K562 (cell line): ENCODE measurements at regions not wholly inside any gene's neighbourhood (a gene's known extent, or its start where the extent isn't known, plus 50 kb on each side); places are given as distances from the start of the nearest gene placed in this dataset.

Experiments used
- ATAC-seq: fragments of 200-7000 bp; cut with Tn5 transposase; 3 replicates; pipeline ENCODE4 v1.9.1; 2020; ENCODE audit warnings: moderate library complexity
- BruUV-seq: library from RNA; stranded (reverse); fragments of 400-500 nt; replicated peaks from 2 replicates; lab custom pipeline; 2021; lab: Mats Ljungman, UMichigan
- CTCF ChIA-PET: fragments of 300-600 bp; formaldehyde crosslinking; extraction: SDS; loops from one replicate; lab custom pipeline; 2021; ENCODE audit warnings: low intra/inter-chr PET ratio; lab: Yijun Ruan, JAX
- POLR2A ChIA-PET: fragments of 300-600, 350-650 bp; sonication (Branson Sonifier 250); formaldehyde crosslinking; extraction: SDS; loops from one replicate; lab custom pipeline; 2021; ENCODE audit warnings: antibody characterized with exemption, inconsistent platforms; lab: Yijun Ruan, JAX
- DNase-seq, 4 experiments: peaks; one replicate each; pipeline versions ENCODE4 v3.0.0 to v3.0.0-alpha.2; 2011 to 2018; ENCODE audit warnings: low spot score in 3 of 4, mixed read lengths in 3 of 4; ENCODE audit errors: extremely low read depth in 1 of 4
- FAIRE-seq: peaks from 2 replicates; lab custom pipeline; 2011; peaks lifted over from hg19 to GRCh38; lab: Jason Lieb, UNC
- H2AFZ ChIP-seq: 2 replicates; pipeline ENCODE4 v1.6.0; 2011; ENCODE audit warnings: low read depth, low read length, control low read depth, inconsistent platforms
- H3K27ac ChIP-seq: fragments of 200-600 bp; 3 replicates; pipeline ENCODE4 v1.8.0; 2011; ENCODE audit warnings: low read depth, mild to moderate bottlenecking, control low read depth, inconsistent platforms, low read length, moderate library complexity, mixed read lengths; ENCODE audit errors: extremely low read depth
- H3K27me3 ChIP-seq, 2 experiments: fragments of 300-600 bp in 1 of 2; 2 replicates in 1 of 2; 3 replicates in 1 of 2; pipeline versions ENCODE4 v1.6.0 to v1.8.0; 2011; ENCODE audit warnings: inconsistent platforms in 2 of 2, low read length in 2 of 2, mild to moderate bottlenecking in 1 of 2, mixed read lengths in 1 of 2, moderate library complexity in 1 of 2; ENCODE audit not compliant: control insufficient read depth in 2 of 2, insufficient read depth in 2 of 2
- H3K36me3 ChIP-seq: fragments of 300-600 bp; 3 replicates; pipeline ENCODE4 v1.8.0; 2011; ENCODE audit warnings: mild to moderate bottlenecking, low read length, inconsistent platforms; ENCODE audit not compliant: control insufficient read depth, insufficient read depth
- H3K4me1 ChIP-seq, 2 experiments: fragments of 200-600 bp in 1 of 2; replicated peaks in 1 of 2; 2 replicates in 1 of 2; 3 replicates in 1 of 2; pipeline versions ENCODE4 v1.5.1 to v1.8.0; 2011; ENCODE audit warnings: inconsistent platforms in 2 of 2, low read length in 2 of 2, mild to moderate bottlenecking in 1 of 2, mixed read lengths in 1 of 2, moderate library complexity in 1 of 2; ENCODE audit not compliant: control insufficient read depth in 2 of 2, insufficient read depth in 2 of 2
- H3K4me2 ChIP-seq: 2 replicates; pipeline ENCODE4 v1.6.1; 2011; ENCODE audit warnings: low read length, control low read depth, inconsistent platforms, mixed read lengths; ENCODE audit not compliant: insufficient read depth
- H3K4me3 ChIP-seq: fragments of 200-600 bp; sonication (generic), shearing (Covaris generic); 2 replicates; pipeline ENCODE4 v1.5.1; 2016; ENCODE audit warnings: control low read depth, inconsistent platforms
- H3K79me2 ChIP-seq: fragments of 200-600 bp; 3 replicates; pipeline ENCODE4 v1.8.0; 2011; ENCODE audit warnings: low read length, inconsistent platforms; ENCODE audit not compliant: control insufficient read depth, insufficient read depth
- H3K9ac ChIP-seq, 2 experiments: 2 replicates each; pipeline versions ENCODE4 v1.6.0 to v1.6.1; 2011; ENCODE audit warnings: low read depth in 2 of 2, low read length in 2 of 2, control low read depth in 1 of 2, inconsistent platforms in 1 of 2, mild to moderate bottlenecking in 1 of 2, mixed read lengths in 1 of 2; ENCODE audit not compliant: insufficient read depth in 1 of 2
- H3K9me1 ChIP-seq: one replicate; pipeline ENCODE4 v1.6.0; 2011; ENCODE audit warnings: inconsistent platforms, mild to moderate bottlenecking, low read length, moderate library complexity; ENCODE audit not compliant: control insufficient read depth, insufficient read depth
- H3K9me3 ChIP-seq: replicated peaks from 2 replicates; pipeline ENCODE4 v1.5.1; 2011; ENCODE audit warnings: low read depth, low read length, inconsistent platforms; ENCODE audit not compliant: control insufficient read depth, insufficient read depth
- H4K20me1 ChIP-seq: replicated peaks from 2 replicates; pipeline ENCODE4 v1.6.1; 2011; ENCODE audit warnings: low read length, inconsistent platforms, mixed read lengths; ENCODE audit not compliant: control insufficient read depth, insufficient read depth
- CC2D1A ChIP-seq: fragments of 450-650 bp; IDR thresholded peaks from 2 replicates; pipeline ENCODE4 v1.6.1; 2017; ENCODE audit warnings: mild to moderate bottlenecking
- CSDE1 ChIP-seq, 2 experiments: fragments of 450-650 bp; IDR thresholded peaks; 2 replicates each; pipeline ENCODE4 v1.6.1; 2016; ENCODE audit warnings: mild to moderate bottlenecking in 1 of 2
- DPF2 ChIP-seq: fragments of 450-650 bp; IDR thresholded peaks from 2 replicates; pipeline ENCODE4 v1.6.1; 2016
- EWSR1 ChIP-seq: fragments of 450-650 bp; IDR thresholded peaks from 2 replicates; pipeline ENCODE4 v1.6.1; 2018; ENCODE audit warnings: borderline replicate concordance, mild to moderate bottlenecking, low read depth, moderate library complexity; ENCODE audit not compliant: partially characterized antibody
- HDAC1 ChIP-seq, 2 experiments: fragments of 450-650 bp; IDR thresholded peaks; 2 replicates each; pipeline ENCODE4 v1.6.1; 2016 to 2017; ENCODE audit warnings: inconsistent platforms in 1 of 2, mild to moderate bottlenecking in 1 of 2, moderate library complexity in 1 of 2
- MYNN ChIP-seq, 2 experiments: sonication (generic); formaldehyde crosslinking in 1 of 2; IDR thresholded peaks; 2 replicates each; pipeline versions ENCODE4 v1.5.0 to v1.6.1; 2016 to 2020; ENCODE audit warnings: antibody characterized with exemption in 1 of 2, missing genetic modification reagents in 1 of 2
- NCOA2 ChIP-seq, 2 experiments: fragments of 450-650 bp; IDR thresholded peaks; 2 replicates each; pipeline ENCODE4 v1.6.1; 2018; ENCODE audit warnings: mild to moderate bottlenecking in 2 of 2, moderate library complexity in 1 of 2; ENCODE audit not compliant: partially characterized antibody in 2 of 2
- RBM34 ChIP-seq: fragments of 200-400 bp; formaldehyde crosslinking; IDR thresholded peaks from 2 replicates; pipeline ENCODE4 v1.6.1; 2018; ENCODE audit warnings: low read length, borderline replicate concordance; ENCODE audit not compliant: insufficient read depth
- XRCC3 ChIP-seq: fragments of 450-650 bp; IDR thresholded peaks from 2 replicates; pipeline ENCODE4 v1.6.1; 2017; ENCODE audit warnings: mild to moderate bottlenecking, moderate library complexity
- ZNF57 ChIP-seq: fragments of 450-650 bp; formaldehyde crosslinking; IDR thresholded peaks from 2 replicates; pipeline ENCODE4 v1.4.0; 2020; ENCODE audit warnings: mild to moderate bottlenecking, moderate library complexity
- WGBS: fragments of 100-300 bp; shearing (Covaris generic); methylation state at CpG from one replicate; pipeline ENCODE4 v1.1.6; 2016; ENCODE audit warnings: low coverage, mixed read lengths; ENCODE audit not compliant: insufficient coverage; ENCODE audit errors: missing lambda C conversion rate; 5-methylcytosine and 5-hydroxymethylcytosine counted together
- in situ Hi-C: fragments of 300-500 bp; cut with MboI; formaldehyde crosslinking; loops from 4 replicates; pipeline ENCODE4 v1.15.0; 2018; ENCODE audit warnings: inconsistent platforms, mixed read lengths
- intact Hi-C: fragments of 100-400 bp; cut with micrococcal nuclease; formaldehyde crosslinking; loops from 2 replicates; pipeline ENCODE4 v1.14.2; 2022
- TF ChIP-seq, protein P1 (sequence below), 2 experiments: fragments of 450-650 bp in 1 of 2; sonication (generic) in 1 of 2; formaldehyde crosslinking in 1 of 2; IDR thresholded peaks in 1 of 2; conservative IDR thresholded peaks in 1 of 2; 2 replicates each; pipeline versions ENCODE4 v1.6.1 to v1.8.1; 2016 to 2023; ENCODE audit warnings: mild to moderate bottlenecking in 2 of 2, moderate library complexity in 2 of 2, inconsistent platforms in 1 of 2, missing genetic modification reagents in 1 of 2
- TF ChIP-seq, protein P2 (sequence below): sonication (generic); formaldehyde crosslinking; IDR thresholded peaks from 2 replicates; pipeline ENCODE4 v1.8.1; 2023; ENCODE audit warnings: mild to moderate bottlenecking, missing genetic modification reagents
- TF ChIP-seq, protein P3 (sequence below): fragments of 450-650 bp; IDR thresholded peaks from 2 replicates; pipeline ENCODE4 v1.6.1; 2017; ENCODE audit warnings: antibody characterized with exemption, mild to moderate bottlenecking
- TF ChIP-seq, protein P4 (sequence below): fragments of 450-650 bp; IDR thresholded peaks from 2 replicates; pipeline ENCODE4 v1.6.1; 2017; ENCODE audit warnings: antibody characterized with exemption

DNA sequence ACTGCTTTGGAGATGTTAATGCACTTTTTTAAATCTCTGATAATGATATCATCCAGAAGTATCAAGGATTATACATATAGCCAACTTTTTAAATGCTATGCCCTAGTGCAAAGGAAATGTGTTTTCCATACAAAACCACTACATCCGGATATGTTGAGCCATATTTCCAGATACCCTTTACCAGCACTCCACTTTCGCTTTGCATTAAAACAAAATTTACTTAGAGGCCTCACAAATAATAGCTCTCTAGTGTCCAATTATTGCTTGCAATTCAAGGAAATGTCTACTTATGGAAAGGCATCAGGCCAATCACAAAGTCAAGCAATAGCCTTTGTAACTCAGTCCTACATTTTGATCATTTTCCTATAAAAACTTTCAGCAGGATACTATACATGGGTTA lies 1072.8 kb upstream of the INTU start:
- no peaks in the 10 kb centered on the region for H4K20me1 ChIP-seq
- no peak overlapping the region for H3K4me3 ChIP-seq
- POLR2A ChIA-PET = no interaction called here
- H3K27ac ChIP-seq = no peak overlapping the region
- CTCF ChIA-PET = no interaction called here
- FAIRE-seq (no peak), ATAC-seq (no peak), DNase-seq (no peak)
- H3K36me3 ChIP-seq = peaks cover 22% of the 10 kb centered on the region; the same call in 2 of the 3 replicates
- H3K4me2 ChIP-seq = no peak overlapping the region
- peaks cover 48% of the 10 kb centered on the region for H3K79me2 ChIP-seq
- no peaks in the 10 kb centered on the region for H3K9me1 ChIP-seq
- intact Hi-C loops = no loop called here
- 45% methylated on average over 2 of the region's 2 CpGs for WGBS
- H3K9ac ChIP-seq = no peak overlapping the region
- BruUV-seq = no TSS peak
- in situ Hi-C loops = no loop called here
- no peaks in the 10 kb centered on the region for H3K9me3 ChIP-seq
- no peaks in the 10 kb centered on the region for H3K27me3 ChIP-seq
- H3K4me1 ChIP-seq = no peaks in the 10 kb centered on the region
- H2AFZ ChIP-seq = no peak overlapping the region
- TF ChIP-seq ZNF57 (CRISPR knock-in tag) (no peak), HDAC1 (IDR thresholded peaks at IDR 0.05) (no peak), MYNN (IDR thresholded peaks at IDR 0.05) (no peak), MYNN (CRISPR knock-in tag; IDR thresholded peaks at IDR 0.05) (no peak), NCOA2 (IDR thresholded peaks at IDR 0.05; ENCODE audit: partially characterized antibody in 2 of 2) (no peak), CC2D1A (no peak), RBM34 (no peak), XRCC3 (no peak), CSDE1 (IDR thresholded peaks at IDR 0.05) (no peak), DPF2 (no peak), EWSR1 (no peak)
- TF ChIP-seq, protein P1, sequence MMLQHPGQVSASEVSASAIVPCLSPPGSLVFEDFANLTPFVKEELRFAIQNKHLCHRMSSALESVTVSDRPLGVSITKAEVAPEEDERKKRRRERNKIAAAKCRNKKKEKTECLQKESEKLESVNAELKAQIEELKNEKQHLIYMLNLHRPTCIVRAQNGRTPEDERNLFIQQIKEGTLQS (IDR thresholded peaks at IDR 0.05) = no peak
- TF ChIP-seq, protein P1 (CRISPR knock-in tag; conservative IDR thresholded peaks at IDR 0.05) = no peak
- TF ChIP-seq, protein P2, sequence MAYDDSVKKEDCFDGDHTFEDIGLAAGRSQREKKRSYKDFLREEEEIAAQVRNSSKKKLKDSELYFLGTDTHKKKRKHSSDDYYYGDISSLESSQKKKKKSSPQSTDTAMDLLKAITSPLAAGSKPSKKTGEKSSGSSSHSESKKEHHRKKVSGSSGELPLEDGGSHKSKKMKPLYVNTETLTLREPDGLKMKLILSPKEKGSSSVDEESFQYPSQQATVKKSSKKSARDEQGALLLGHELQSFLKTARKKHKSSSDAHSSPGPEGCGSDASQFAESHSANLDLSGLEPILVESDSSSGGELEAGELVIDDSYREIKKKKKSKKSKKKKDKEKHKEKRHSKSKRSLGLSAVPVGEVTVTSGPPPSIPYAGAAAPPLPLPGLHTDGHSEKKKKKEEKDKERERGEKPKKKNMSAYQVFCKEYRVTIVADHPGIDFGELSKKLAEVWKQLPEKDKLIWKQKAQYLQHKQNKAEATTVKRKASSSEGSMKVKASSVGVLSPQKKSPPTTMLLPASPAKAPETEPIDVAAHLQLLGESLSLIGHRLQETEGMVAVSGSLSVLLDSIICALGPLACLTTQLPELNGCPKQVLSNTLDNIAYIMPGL (CRISPR knock-in tag) = no peak
- TF ChIP-seq, protein P3, sequence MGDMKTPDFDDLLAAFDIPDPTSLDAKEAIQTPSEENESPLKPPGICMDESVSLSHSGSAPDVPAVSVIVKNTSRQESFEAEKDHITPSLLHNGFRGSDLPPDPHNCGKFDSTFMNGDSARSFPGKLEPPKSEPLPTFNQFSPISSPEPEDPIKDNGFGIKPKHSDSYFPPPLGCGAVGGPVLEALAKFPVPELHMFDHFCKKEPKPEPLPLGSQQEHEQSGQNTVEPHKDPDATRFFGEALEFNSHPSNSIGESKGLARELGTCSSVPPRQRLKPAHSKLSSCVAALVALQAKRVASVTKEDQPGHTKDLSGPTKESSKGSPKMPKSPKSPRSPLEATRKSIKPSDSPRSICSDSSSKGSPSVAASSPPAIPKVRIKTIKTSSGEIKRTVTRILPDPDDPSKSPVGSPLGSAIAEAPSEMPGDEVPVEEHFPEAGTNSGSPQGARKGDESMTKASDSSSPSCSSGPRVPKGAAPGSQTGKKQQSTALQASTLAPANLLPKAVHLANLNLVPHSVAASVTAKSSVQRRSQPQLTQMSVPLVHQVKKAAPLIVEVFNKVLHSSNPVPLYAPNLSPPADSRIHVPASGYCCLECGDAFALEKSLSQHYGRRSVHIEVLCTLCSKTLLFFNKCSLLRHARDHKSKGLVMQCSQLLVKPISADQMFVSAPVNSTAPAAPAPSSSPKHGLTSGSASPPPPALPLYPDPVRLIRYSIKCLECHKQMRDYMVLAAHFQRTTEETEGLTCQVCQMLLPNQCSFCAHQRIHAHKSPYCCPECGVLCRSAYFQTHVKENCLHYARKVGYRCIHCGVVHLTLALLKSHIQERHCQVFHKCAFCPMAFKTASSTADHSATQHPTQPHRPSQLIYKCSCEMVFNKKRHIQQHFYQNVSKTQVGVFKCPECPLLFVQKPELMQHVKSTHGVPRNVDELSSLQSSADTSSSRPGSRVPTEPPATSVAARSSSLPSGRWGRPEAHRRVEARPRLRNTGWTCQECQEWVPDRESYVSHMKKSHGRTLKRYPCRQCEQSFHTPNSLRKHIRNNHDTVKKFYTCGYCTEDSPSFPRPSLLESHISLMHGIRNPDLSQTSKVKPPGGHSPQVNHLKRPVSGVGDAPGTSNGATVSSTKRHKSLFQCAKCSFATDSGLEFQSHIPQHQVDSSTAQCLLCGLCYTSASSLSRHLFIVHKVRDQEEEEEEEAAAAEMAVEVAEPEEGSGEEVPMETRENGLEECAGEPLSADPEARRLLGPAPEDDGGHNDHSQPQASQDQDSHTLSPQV = no peak
- TF ChIP-seq, protein P4, sequence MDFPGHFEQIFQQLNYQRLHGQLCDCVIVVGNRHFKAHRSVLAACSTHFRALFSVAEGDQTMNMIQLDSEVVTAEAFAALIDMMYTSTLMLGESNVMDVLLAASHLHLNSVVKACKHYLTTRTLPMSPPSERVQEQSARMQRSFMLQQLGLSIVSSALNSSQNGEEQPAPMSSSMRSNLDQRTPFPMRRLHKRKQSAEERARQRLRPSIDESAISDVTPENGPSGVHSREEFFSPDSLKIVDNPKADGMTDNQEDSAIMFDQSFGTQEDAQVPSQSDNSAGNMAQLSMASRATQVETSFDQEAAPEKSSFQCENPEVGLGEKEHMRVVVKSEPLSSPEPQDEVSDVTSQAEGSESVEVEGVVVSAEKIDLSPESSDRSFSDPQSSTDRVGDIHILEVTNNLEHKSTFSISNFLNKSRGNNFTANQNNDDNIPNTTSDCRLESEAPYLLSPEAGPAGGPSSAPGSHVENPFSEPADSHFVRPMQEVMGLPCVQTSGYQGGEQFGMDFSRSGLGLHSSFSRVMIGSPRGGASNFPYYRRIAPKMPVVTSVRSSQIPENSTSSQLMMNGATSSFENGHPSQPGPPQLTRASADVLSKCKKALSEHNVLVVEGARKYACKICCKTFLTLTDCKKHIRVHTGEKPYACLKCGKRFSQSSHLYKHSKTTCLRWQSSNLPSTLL = no peak
